Mucosa of descending colon (tissue), 3 donors: ENCODE measurements at regions not wholly inside any gene's neighbourhood (a gene's known extent, or its start where the extent isn't known, plus 50 kb on each side); places are given as distances from the start of the nearest gene placed in this dataset.

Experiments
- ATAC-seq: fragments of 200-7000 bp; cut with Tn5 transposase; one replicate; pipeline ENCODE4 v1.9.1; 2020; ENCODE audit warnings: mild to moderate bottlenecking, moderate library complexity
- DNase-seq, 3 donors: peaks; one replicate each; pipeline ENCODE4 v3.0.0-alpha.2; 2020
- H3K36me3 ChIP-seq: fragments of 200-600 bp; one replicate; pipeline ENCODE4 v1.8.0; 2021; ENCODE audit warnings: low read depth, mild to moderate bottlenecking
- H3K4me1 ChIP-seq: fragments of 200-600 bp; one replicate; pipeline ENCODE4 v1.8.0; 2021; ENCODE audit warnings: low read depth, mild to moderate bottlenecking
- H3K4me3 ChIP-seq: fragments of 200-600 bp; one replicate; pipeline ENCODE4 v1.8.0; 2021; ENCODE audit warnings: mild to moderate bottlenecking
- H3K9me3 ChIP-seq: fragments of 200-600 bp; one replicate; pipeline ENCODE4 v1.8.0; 2021; ENCODE audit warnings: mild to moderate bottlenecking
- CTCF ChIP-seq: fragments of 200-600 bp; IDR thresholded peaks from one replicate; pipeline ENCODE4 v1.8.0; 2022; ENCODE audit warnings: antibody characterized with exemption, mild to moderate bottlenecking
- intact Hi-C, 2 donors: fragments of 100-400 bp; cut with DNase I in 1 of 2; cut with micrococcal nuclease in 1 of 2; formaldehyde crosslinking; loops; one replicate each; pipeline versions ENCODE4 v1.11.0 to v1.11.1; 2022; cut with DNase I, micrococcal nuclease
- donor health status: DM: no; HTN: no; CAD: no; lungs with moderate emphysema.
- donor health status: DM: no; HTN: no; CAD: no.
- donor health status: DM: no; HTN: yes; CAD: no.

- TF ChIP-seq CTCF = no peak
- peaks cover 7% of the 10 kb centered on the region for H3K4me1 ChIP-seq
- no peaks in the 10 kb centered on the region for H3K36me3 ChIP-seq
- H3K4me3 ChIP-seq = no peak overlapping the region
- no peak for DNase-seq
- H3K9me3 ChIP-seq = no peaks in the 10 kb centered on the region
- intact Hi-C loops = no loop called here
- no peak for ATAC-seq
Measured at GRCh38 chr2:64219149-64219548, 74.9 kb upstream of the PELI1 start.

GRCh38 chr2:64220265-64220664 lies 76.0 kb upstream of the PELI1 start:
- TF ChIP-seq CTCF = no peak
- Histone ChIP-seq H3K4me1 (no peaks in the 10 kb centered on the region), H3K36me3 (no peaks in the 10 kb centered on the region), H3K4me3 (no peak overlapping the region), H3K9me3 (no peaks in the 10 kb centered on the region)
- ATAC-seq (no peak), DNase-seq (no peak)
- intact Hi-C loops = no loop called here

DNA sequence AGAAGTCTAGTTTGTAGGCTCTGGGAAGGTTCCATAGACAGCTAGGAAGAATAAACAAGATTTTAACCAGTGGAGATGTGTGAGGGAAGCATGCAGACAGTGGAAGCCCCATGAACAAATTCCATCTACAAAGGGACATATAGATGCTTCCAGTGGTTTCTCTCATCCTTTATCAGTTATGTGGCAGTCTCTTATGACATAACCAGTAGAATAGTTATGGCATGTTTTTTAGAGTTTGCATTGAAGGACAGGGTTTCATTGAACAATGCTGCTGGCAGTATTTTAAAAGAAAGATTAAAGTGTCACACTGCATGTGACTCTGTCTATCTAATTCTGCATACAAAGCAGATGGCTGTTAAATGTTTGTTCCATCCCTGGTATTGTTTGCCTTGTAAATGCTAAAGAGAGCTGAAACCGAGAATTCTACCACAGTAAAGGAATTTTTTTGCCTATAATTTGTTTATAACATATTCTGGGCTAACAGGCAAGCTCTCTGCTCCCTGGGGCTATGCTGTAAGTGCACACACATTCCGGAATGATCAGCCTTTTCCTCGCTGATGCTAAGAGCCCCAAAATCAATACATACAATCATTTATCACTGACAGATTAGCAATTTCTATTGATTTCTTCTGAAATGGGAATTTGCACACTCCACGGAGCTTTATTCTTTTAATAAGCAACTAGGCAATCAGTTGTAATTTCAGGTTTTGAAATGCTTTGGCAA lies 76.8 kb upstream of the PELI1 start:
- Histone ChIP-seq H3K36me3 (no peaks in the 10 kb centered on the region), H3K4me3 (no peak overlapping the region), H3K9me3 (no peaks in the 10 kb centered on the region), H3K4me1 (no peaks in the 10 kb centered on the region)
- no peak for TF ChIP-seq CTCF
- ATAC-seq = no peak
- DNase-seq = no peak
- intact Hi-C loops = no loop called here

- intact Hi-C loops = no loop called here
- Histone ChIP-seq H3K9me3 (no peaks in the 10 kb centered on the region), H3K4me3 (no peak overlapping the region), H3K36me3 (no peaks in the 10 kb centered on the region), H3K4me1 (no peaks in the 10 kb centered on the region)
- ATAC-seq = no peak
- no peak for DNase-seq
- no peak for TF ChIP-seq CTCF
Measured at GRCh38 chr2:64221935-64222334, 77.7 kb upstream of the PELI1 start.

DNA sequence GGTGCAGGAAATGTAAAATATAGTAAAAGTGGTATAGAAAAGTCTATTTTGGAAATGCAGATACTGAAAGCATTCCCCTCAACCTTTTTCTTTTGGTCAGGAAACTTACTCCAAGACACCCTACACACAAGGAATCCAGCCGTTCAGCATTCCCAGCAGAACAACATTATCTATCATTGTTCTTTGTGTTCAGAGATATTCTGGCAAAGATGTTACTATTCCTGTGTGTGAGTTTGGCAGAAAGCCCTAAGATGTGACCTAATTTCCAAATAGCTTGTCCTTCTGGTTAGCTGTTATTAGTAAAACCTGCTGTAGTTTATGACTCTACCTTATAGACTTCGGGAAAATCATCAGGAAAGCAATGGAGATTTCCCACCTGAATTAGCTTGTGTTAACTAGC lies 78.1 kb upstream of the PELI1 start:
- no peak for TF ChIP-seq CTCF
- no peaks in the 10 kb centered on the region for H3K9me3 ChIP-seq
- intact Hi-C loops = no loop called here
- DNase-seq (no peak), ATAC-seq (no peak)
- H3K36me3 ChIP-seq = no peaks in the 10 kb centered on the region
- H3K4me1 ChIP-seq = no peaks in the 10 kb centered on the region
- H3K4me3 ChIP-seq = no peak overlapping the region

DNA sequence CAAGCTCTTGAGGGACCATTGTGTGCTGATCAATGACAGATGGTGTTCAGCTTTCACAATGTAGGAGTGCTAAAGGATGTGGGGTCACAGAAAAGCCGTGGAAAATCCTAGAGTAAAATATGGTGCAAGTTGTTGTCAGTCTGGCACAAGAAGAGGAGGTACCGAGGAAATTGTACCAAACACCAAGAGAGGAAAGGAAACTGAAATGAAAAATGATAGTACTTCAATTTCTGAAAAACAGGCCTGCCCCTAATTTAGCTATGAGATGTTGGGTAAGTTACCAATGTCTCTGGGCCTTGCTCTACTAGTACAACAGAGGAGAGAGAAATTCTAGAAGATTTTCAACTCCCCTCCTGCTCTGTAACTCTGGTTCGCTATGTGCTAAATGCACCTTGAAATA lies 78.8 kb upstream of the PELI1 start:
- Histone ChIP-seq H3K9me3 (no peaks in the 10 kb centered on the region), H3K36me3 (no peaks in the 10 kb centered on the region), H3K4me3 (no peak overlapping the region), H3K4me1 (no peaks in the 10 kb centered on the region)
- ATAC-seq (peak; percentile 21), DNase-seq (no peak)
- TF ChIP-seq CTCF = no peak
- intact Hi-C loops = no loop called here
